Activated T-cell treated with anti-CD3 and anti-CD28 coated beads, Interleukin-2, amount 50 U/mL, for 4 hours (primary cell): ENCODE measurements at regions not wholly inside any gene's neighbourhood (a gene's known extent, or its start where the extent isn't known, plus 50 kb on each side); places are given as distances from the start of the nearest gene placed in this dataset.

Source experiments
- ATAC-seq, 2 donors: fragments of 200-7000 bp; cut with Tn5 transposase; one replicate each; pipeline ENCODE4 v1.10.0; 2021
- DNase-seq: peaks from one replicate; pipeline ENCODE4 v3.0.0-alpha.2; 2020
- H3K27me3 Mint-ChIP-seq: one replicate; pipeline ENCODE4 v1.8.0; 2021; ENCODE audit warnings: low read depth, mixed read lengths
- H3K36me3 Mint-ChIP-seq: one replicate; pipeline ENCODE4 v1.8.0; 2022; ENCODE audit warnings: mixed read lengths; ENCODE audit not compliant: insufficient read depth
- H3K4me1 Mint-ChIP-seq: one replicate; pipeline ENCODE4 v1.8.0; 2021; ENCODE audit warnings: low read depth, mixed read lengths
- H3K4me3 Mint-ChIP-seq: one replicate; pipeline ENCODE4 v1.8.0; 2021; ENCODE audit warnings: mild to moderate bottlenecking, moderate library complexity, mixed read lengths
- H3K9me3 Mint-ChIP-seq: one replicate; pipeline ENCODE4 v1.8.0; 2021; ENCODE audit warnings: mixed read lengths

DNA sequence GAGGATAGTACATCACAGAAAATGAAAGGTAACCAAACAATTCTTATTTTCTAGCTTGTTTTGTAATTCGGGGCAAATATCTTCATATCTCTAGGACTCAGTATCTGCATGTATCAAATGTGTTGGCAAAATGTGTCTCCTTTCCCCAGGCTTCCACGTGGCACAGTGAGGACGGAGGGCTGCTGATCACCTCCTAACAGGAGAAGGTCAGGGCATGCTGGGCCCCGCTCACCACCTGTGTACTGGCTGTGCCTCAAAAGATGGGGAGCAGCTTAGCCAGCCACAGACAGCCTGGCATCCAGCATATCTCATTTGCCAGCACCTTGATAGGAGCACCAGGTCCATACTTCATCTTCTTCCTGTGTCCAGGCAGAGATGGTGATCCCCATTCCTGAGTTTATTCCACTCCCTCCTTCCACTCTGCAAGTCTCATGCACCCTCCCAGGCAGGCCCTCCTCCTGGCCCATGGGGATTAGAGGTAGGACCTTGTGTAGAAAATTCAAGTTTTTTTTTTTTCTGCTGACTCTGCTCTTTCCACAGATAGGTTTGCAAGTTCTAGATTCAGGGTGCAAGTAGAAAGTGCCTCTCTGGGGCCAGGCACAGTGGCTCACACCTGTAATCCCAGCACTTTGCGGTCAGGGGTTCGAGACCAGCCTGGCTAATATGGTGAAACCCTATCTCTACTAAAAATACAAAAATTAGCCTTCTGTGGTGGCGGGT is 1639.0 kb upstream of the SLC10A2 start:
- Mint-ChIP-seq H3K27me3 (no peaks in the 10 kb centered on the region), H3K9me3 (peaks cover 3% of the 10 kb centered on the region), H3K4me1 (no peaks in the 10 kb centered on the region), H3K4me3 (no peak overlapping the region), H3K36me3 (no peaks in the 10 kb centered on the region)
- ATAC-seq (no peak), DNase-seq (no peak)

- H3K27me3 Mint-ChIP-seq = no peaks in the 10 kb centered on the region
- peaks cover 3% of the 10 kb centered on the region for H3K9me3 Mint-ChIP-seq
- H3K36me3 Mint-ChIP-seq = no peaks in the 10 kb centered on the region
- ATAC-seq (no peak), DNase-seq (no peak)
- H3K4me1 Mint-ChIP-seq = no peaks in the 10 kb centered on the region
- H3K4me3 Mint-ChIP-seq = no peak overlapping the region
These were observed 1635.4 kb upstream of the SLC10A2 start for GRCh38 chr13:104701591-104701990.

- Mint-ChIP-seq H3K27me3 (no peaks in the 10 kb centered on the region), H3K4me3 (no peak overlapping the region), H3K36me3 (no peaks in the 10 kb centered on the region), H3K9me3 (no peaks in the 10 kb centered on the region), H3K4me1 (no peaks in the 10 kb centered on the region)
- DNase-seq (no peak), ATAC-seq (no peak)
These were observed 1628.2 kb upstream of the SLC10A2 start for GRCh38 chr13:104694397-104694796.

GRCh38 chr13:104693126-104693525 is 1626.9 kb upstream of the SLC10A2 start:
- Mint-ChIP-seq H3K27me3 (no peaks in the 10 kb centered on the region), H3K4me3 (no peak overlapping the region), H3K4me1 (no peaks in the 10 kb centered on the region), H3K9me3 (no peaks in the 10 kb centered on the region), H3K36me3 (no peaks in the 10 kb centered on the region)
- ATAC-seq (no peak), DNase-seq (no peak)

DNA sequence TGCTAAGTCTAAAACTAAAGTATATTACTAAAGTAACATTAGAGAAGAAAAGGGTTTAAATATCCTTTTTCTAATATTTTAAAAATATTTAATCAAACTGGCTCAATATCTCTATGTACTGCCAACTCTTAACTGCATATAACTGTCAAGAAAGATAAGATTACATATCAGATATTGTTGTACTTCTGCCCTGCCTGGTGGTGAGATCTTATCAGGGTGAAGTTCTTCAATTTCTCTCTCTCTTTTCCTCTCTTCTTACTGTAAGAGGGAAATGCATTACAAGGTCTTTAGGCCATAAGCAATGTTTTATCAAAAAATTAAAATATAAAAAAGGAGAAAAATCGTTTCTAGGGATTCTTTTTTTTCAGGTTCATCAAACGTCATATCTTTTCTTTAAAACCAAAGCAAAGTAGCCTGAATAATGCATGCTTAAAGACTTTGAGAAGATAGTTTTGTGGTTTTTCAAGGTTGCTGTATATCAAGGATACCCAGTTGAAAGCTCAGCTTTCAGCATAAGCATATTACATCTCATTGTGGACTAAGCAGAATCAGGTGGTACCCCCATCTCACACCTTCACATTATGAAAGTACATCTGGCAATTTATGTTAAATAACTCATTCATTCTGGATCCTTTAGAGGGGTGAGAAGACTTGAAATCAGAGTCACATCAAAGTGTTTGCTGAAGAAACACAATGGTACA is 1625.7 kb upstream of the SLC10A2 start:
- H3K36me3 Mint-ChIP-seq = no peaks in the 10 kb centered on the region
- no peaks in the 10 kb centered on the region for H3K27me3 Mint-ChIP-seq
- H3K9me3 Mint-ChIP-seq = no peaks in the 10 kb centered on the region
- DNase-seq (no peak), ATAC-seq (no peak)
- no peaks in the 10 kb centered on the region for H3K4me1 Mint-ChIP-seq
- H3K4me3 Mint-ChIP-seq = no peak overlapping the region

DNA sequence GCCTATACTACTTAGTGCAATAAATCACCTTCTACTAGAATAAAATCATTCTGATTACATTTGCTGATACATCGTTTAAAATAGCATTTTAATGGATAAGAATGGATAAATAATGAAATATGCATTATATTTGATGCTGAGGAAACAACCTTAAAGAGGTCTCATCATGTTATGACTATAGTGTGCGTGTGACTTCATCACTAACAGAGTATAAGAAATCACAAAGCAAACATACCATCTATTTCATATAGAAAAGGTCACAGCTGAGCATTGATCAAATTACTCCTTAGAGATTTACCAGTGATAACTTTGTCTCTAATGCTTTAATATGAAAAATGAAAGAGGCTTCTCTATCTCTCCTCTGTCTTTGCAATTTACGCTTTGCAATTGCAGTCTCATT is 1620.3 kb upstream of the SLC10A2 start:
- Mint-ChIP-seq H3K36me3 (no peaks in the 10 kb centered on the region), H3K4me3 (no peak overlapping the region), H3K9me3 (no peaks in the 10 kb centered on the region), H3K27me3 (no peaks in the 10 kb centered on the region), H3K4me1 (no peaks in the 10 kb centered on the region)
- no peak for ATAC-seq
- no peak for DNase-seq

DNA sequence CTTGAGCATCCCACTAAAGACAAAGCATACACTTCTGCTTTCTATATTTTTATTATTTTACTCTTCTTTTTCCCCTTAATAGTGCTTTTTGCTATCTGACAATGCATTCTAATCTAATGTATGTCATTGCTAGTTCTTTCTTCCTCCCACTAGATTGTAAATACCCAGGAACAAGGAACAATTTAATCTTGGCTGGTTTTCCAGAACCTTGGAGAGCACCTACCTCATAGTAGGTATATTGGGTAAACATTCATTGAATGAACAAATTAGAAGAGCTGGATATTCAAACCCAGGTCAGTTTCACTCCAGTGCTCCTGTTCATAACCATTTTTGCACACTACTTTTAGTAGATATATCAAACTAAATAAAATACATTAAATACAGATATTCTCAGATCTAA is 1617.6 kb upstream of the SLC10A2 start:
- DNase-seq (no peak), ATAC-seq (no peak)
- H3K9me3 Mint-ChIP-seq = no peaks in the 10 kb centered on the region
- H3K4me1 Mint-ChIP-seq = no peaks in the 10 kb centered on the region
- H3K27me3 Mint-ChIP-seq = no peaks in the 10 kb centered on the region
- H3K36me3 Mint-ChIP-seq = no peaks in the 10 kb centered on the region
- no peak overlapping the region for H3K4me3 Mint-ChIP-seq

DNA sequence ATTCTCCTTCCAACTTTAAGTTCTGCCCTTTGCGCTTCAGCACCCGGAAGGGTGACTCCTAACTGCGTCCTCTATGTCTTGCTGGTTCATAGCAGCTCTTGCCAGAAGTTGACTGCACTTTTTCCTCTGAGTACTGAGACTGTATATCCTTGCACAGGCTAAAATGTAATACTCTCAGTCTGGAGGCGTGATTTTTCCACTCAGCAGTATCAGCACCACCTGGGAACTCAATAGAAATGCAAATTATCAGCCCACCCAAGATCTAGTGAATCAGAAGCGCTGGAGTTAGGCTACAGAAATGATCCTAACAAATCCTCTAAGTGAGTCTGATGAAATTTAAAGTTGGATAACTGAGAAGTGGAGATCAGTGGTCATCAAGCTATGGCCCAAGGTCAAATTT is 1611.9 kb upstream of the SLC10A2 start:
- no peaks in the 10 kb centered on the region for H3K4me1 Mint-ChIP-seq
- H3K4me3 Mint-ChIP-seq = no peak overlapping the region
- DNase-seq = no peak

DNA sequence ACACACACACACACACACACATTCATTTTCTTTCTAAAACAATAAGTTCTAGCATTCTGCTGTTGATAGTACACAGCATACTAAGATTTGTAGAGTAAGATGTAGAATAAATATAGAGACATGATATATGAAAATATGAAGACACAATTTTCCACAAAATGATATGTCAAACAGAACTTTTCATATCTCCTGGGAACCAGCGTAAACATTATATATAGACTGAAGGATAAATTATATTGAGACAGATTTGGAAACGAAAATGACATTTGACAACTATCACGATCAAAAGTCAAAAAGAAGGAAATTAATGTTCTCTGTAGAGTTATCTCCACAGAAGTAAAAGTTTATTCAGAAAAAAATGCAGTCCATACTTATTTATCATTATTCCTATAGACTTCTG is 1605.7 kb upstream of the SLC10A2 start:
- Mint-ChIP-seq H3K4me1 (no peaks in the 10 kb centered on the region), H3K4me3 (no peak overlapping the region), H3K27me3 (no peaks in the 10 kb centered on the region), H3K9me3 (peaks cover 9% of the 10 kb centered on the region), H3K36me3 (no peaks in the 10 kb centered on the region)
- DNase-seq (no peak), ATAC-seq (no peak)

More for the DNA sequence above, 1611.9 kb upstream of the SLC10A2 start:
- Mint-ChIP-seq H3K36me3 (no peaks in the 10 kb centered on the region), H3K9me3 (peaks cover 3% of the 10 kb centered on the region), H3K27me3 (no peaks in the 10 kb centered on the region)
- ATAC-seq = no peak

GRCh38 chr13:104657196-104657595 is 1591.0 kb upstream of the SLC10A2 start:
- DNase-seq = no peak
- no peak for ATAC-seq
- Mint-ChIP-seq H3K9me3 (peaks cover 4% of the 10 kb centered on the region), H3K27me3 (no peaks in the 10 kb centered on the region), H3K4me1 (no peaks in the 10 kb centered on the region), H3K4me3 (no peak overlapping the region), H3K36me3 (no peaks in the 10 kb centered on the region)

DNA sequence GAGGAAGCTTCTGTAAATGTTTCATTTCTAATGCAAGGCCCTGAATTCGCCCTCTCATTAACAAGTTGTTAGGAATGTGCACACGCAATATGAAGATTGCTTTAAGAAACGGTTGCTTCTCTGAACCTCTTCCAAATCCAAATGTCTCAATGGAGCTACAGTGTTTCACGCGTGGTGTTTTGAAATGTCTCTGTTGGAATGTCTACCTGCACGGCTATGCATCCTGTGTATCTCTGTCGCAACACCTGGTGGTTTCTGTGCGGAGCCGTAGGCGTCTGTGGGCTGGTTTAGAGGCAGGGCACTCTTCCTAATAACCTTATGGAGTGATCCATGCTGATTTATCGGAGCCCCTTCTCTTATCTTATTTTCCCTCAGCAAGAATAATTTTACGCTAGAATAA is 1584.2 kb upstream of the SLC10A2 start:
- no peak for ATAC-seq
- no peak overlapping the region for H3K4me3 Mint-ChIP-seq
- H3K9me3 Mint-ChIP-seq = peaks cover 4% of the 10 kb centered on the region
- no peaks in the 10 kb centered on the region for H3K4me1 Mint-ChIP-seq
- DNase-seq = no peak
- H3K36me3 Mint-ChIP-seq = no peaks in the 10 kb centered on the region
- no peaks in the 10 kb centered on the region for H3K27me3 Mint-ChIP-seq

DNA sequence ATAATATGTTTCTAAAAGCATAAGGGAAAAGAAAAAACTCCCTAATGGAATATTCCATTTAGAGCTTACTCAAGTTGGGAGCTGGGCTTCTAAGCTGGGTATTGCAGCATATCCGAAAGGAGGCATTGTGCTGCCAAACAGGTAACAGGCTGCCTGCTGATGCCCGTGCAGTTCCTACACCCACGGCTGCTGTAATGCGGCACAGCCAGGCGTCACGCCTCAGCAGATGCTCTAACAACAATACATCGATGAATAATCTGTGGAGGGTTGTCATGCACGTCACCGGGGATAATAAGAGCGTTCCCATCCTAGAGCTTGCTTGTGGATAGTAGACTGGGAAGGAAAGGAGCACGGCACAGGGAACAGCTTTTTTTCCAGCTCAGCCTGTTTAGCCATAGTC is 1582.1 kb upstream of the SLC10A2 start:
- no peaks in the 10 kb centered on the region for H3K27me3 Mint-ChIP-seq
- H3K9me3 Mint-ChIP-seq = peaks cover under 1% of the 10 kb centered on the region
- DNase-seq = no peak

DNA sequence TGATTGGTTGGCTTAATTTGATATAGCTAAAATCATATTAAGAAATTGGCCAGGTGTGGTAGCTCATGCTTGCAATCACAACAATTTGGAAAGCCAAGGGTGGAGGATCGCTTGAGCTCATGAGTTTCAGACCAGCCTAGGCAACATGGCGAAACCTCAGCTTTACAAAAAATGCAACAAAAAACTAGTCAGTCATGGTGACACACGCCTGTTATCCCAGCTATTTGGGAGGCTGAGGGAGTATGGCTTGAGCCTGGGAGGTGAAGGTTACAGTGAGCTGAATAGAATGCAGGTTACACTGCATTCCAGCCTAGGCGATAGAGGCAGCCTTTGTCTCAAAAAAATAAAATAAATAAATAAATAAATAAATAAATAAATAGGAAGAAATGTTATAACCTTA is 1579.6 kb upstream of the SLC10A2 start:
- no peaks in the 10 kb centered on the region for H3K27me3 Mint-ChIP-seq
- H3K9me3 Mint-ChIP-seq = no peaks in the 10 kb centered on the region
- no peak overlapping the region for H3K4me3 Mint-ChIP-seq
- DNase-seq = no peak
- H3K4me1 Mint-ChIP-seq = no peaks in the 10 kb centered on the region
- ATAC-seq = no peak
- H3K36me3 Mint-ChIP-seq = no peaks in the 10 kb centered on the region

More for the DNA sequence above, 1582.1 kb upstream of the SLC10A2 start:
- Mint-ChIP-seq H3K36me3 (no peaks in the 10 kb centered on the region), H3K4me3 (no peak overlapping the region), H3K4me1 (no peaks in the 10 kb centered on the region)
- ATAC-seq = no peak

DNA sequence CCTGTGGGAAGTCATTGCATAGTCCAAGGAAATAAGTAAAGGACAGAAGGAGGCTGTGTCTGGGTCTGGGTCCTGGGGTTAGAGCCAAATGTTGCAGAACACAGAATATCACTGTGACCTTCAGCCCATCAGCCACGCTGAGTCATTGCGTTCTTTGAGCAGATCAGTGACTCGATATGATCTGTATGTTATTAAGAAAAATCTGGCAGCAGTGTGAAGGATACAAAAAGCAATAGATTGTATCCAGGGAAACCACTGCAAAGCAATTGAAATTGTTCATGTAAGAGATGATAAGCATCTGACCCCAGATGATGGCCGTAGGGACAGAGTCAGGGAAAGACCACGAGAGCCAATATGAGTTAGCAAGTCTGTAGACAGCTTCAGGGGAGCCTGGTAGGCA is 1575.1 kb upstream of the SLC10A2 start:
- Mint-ChIP-seq H3K4me3 (no peak overlapping the region), H3K27me3 (no peaks in the 10 kb centered on the region), H3K4me1 (no peaks in the 10 kb centered on the region), H3K9me3 (peaks cover 3% of the 10 kb centered on the region), H3K36me3 (no peaks in the 10 kb centered on the region)
- ATAC-seq (no peak), DNase-seq (no peak)

DNA sequence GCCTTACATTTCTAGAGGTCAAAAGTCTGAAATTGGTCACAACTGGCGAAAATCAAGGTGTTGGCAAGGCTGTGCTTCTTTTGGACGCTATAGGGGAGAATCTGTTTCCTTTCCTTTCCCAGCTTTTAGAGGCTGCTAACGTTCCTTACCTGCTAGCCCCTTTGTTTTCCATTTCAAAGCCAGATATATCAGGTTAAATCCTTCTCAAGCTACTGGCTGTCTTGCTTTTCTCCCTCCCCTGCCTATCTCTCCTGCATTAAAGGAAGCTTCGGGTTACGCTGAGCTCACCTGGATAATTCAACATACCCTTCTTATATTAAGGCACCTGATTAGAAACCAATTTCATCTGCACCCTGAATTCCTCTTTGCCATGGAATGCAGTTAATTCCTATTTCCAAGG is 1569.7 kb upstream of the SLC10A2 start:
- no peaks in the 10 kb centered on the region for H3K36me3 Mint-ChIP-seq
- no peak for ATAC-seq
- peaks cover 3% of the 10 kb centered on the region for H3K9me3 Mint-ChIP-seq
- no peaks in the 10 kb centered on the region for H3K27me3 Mint-ChIP-seq
- no peak for DNase-seq
- H3K4me3 Mint-ChIP-seq = no peak overlapping the region
- no peaks in the 10 kb centered on the region for H3K4me1 Mint-ChIP-seq
